Neural cell (in vitro differentiated cells): ENCODE measurements at regions not wholly inside any gene's neighbourhood (a gene's known extent, or its start where the extent isn't known, plus 50 kb on each side); places are given as distances from the start of the nearest gene placed in this dataset.

Source experiments
- H2AFZ ChIP-seq: fragments of 200-600, 300-800 bp; sonication (generic), shearing (Covaris generic); 2 replicates; pipeline ENCODE4 v1.6.0; 2014; ENCODE audit warnings: low read depth, mild to moderate bottlenecking, antibody characterized with exemption, low read length, moderate library complexity
- H3F3A ChIP-seq: fragments of 200-600 bp; shearing (Covaris generic); 2 replicates; pipeline ENCODE4 v1.6.1; 2016; ENCODE audit warnings: mild to moderate bottlenecking, moderate library complexity, mixed read lengths, antibody characterized with exemption, low read length; ENCODE audit not compliant: insufficient read depth, poor library complexity, severe bottlenecking
- H3K27ac ChIP-seq: fragments of 200-600, 300-800 bp; sonication (generic), shearing (Covaris generic); 2 replicates; pipeline ENCODE4 v1.5.1; 2014; ENCODE audit warnings: mild to moderate bottlenecking, low read length, moderate library complexity
- H3K27me3 ChIP-seq: fragments of 300-800, 200-600 bp; sonication (generic), shearing (Covaris generic); 2 replicates; pipeline ENCODE4 v1.6.0; 2014; ENCODE audit warnings: mild to moderate bottlenecking, low read depth, low read length, moderate library complexity; ENCODE audit not compliant: insufficient read depth
- H3K36me3 ChIP-seq: fragments of 300-800, 200-600 bp; sonication (generic), shearing (Covaris generic); 2 replicates; pipeline ENCODE4 v1.5.1; 2014; ENCODE audit warnings: mild to moderate bottlenecking, antibody characterized with exemption, low read length, moderate library complexity; ENCODE audit not compliant: insufficient read depth
- H3K4me2 ChIP-seq: fragments of 300-800, 200-600 bp; sonication (generic), shearing (Covaris generic); 2 replicates; pipeline ENCODE4 v1.6.0; 2014; ENCODE audit warnings: mild to moderate bottlenecking, low read length
- H3K4me3 ChIP-seq: fragments of 300-800, 200-600 bp; sonication (generic), shearing (Covaris generic); 2 replicates; pipeline ENCODE4 v1.5.1; 2014; ENCODE audit warnings: mild to moderate bottlenecking, low read length, moderate library complexity
- H3K79me2 ChIP-seq: fragments of 200-600 bp; shearing (Covaris generic); replicated peaks from 2 replicates; pipeline ENCODE4 v1.6.0; 2014; ENCODE audit warnings: mild to moderate bottlenecking, low read length, moderate library complexity; ENCODE audit not compliant: insufficient read depth
- H3K9ac ChIP-seq: fragments of 300-800, 200-600 bp; sonication (generic), shearing (Covaris generic); 2 replicates; pipeline ENCODE4 v1.6.1; 2016; ENCODE audit warnings: mild to moderate bottlenecking, low read length, mixed read lengths
- H3K9me2 ChIP-seq: fragments of 200-600 bp; shearing (Covaris generic); 2 replicates; pipeline ENCODE4 v1.6.1; 2016; ENCODE audit warnings: mild to moderate bottlenecking, low read length, mixed read lengths; ENCODE audit not compliant: insufficient read depth
- H3K9me3 ChIP-seq: fragments of 200-600, 300-800 bp; sonication (generic), shearing (Covaris generic); 2 replicates; pipeline ENCODE4 v1.6.1; 2016; ENCODE audit warnings: mild to moderate bottlenecking, mixed run types, low read length, moderate library complexity, mixed read lengths
- H4K20me1 ChIP-seq: fragments of 200-600 bp; shearing (Covaris generic); 2 replicates; pipeline ENCODE4 v1.6.1; 2016; ENCODE audit warnings: mild to moderate bottlenecking, mixed run types; ENCODE audit not compliant: insufficient read depth
- CTCF ChIP-seq: fragments of 450-650 bp; IDR thresholded peaks from 2 replicates; pipeline ENCODE4 v1.5.1; 2014; ENCODE audit warnings: antibody characterized with exemption, mild to moderate bottlenecking, moderate library complexity; ENCODE audit not compliant: poor library complexity, severe bottlenecking
- EP300 ChIP-seq: fragments of 450-650 bp; conservative IDR thresholded peaks from 2 replicates; pipeline ENCODE4 v1.6.1; 2014; ENCODE audit warnings: antibody characterized with exemption, mild to moderate bottlenecking, moderate library complexity; ENCODE audit not compliant: poor library complexity, severe bottlenecking
- EZH2 ChIP-seq: fragments of 200-600, 300-800 bp; shearing (Covaris generic), sonication (generic); IDR thresholded peaks from 2 replicates; pipeline ENCODE4 v1.6.1; 2014; ENCODE audit warnings: antibody characterized with exemption, low read length, borderline replicate concordance, mild to moderate bottlenecking; ENCODE audit not compliant: insufficient read depth, poor library complexity, severe bottlenecking
- MXI1 ChIP-seq: fragments of 450-650 bp; conservative IDR thresholded peaks from 2 replicates; pipeline ENCODE4 v1.6.1; 2014; ENCODE audit warnings: antibody characterized with exemption, mild to moderate bottlenecking; ENCODE audit not compliant: poor library complexity, severe bottlenecking
- RAD21 ChIP-seq: fragments of 450-650 bp; conservative IDR thresholded peaks from 2 replicates; pipeline ENCODE4 v1.6.1; 2014; ENCODE audit warnings: antibody characterized with exemption, mild to moderate bottlenecking, moderate library complexity
- REST ChIP-seq: IDR thresholded peaks from 2 replicates; pipeline ENCODE4 v1.6.1; 2012; ENCODE audit warnings: borderline replicate concordance
- TAF1 ChIP-seq: IDR thresholded peaks from 2 replicates; pipeline ENCODE4 v1.6.1; 2012; ENCODE audit warnings: low read depth

GRCh38 chr16:51624080-51624775 is 473.2 kb upstream of the SALL1 start:
- Histone ChIP-seq H3F3A (no peaks in the 10 kb centered on the region), H3K27me3 (no peaks in the 10 kb centered on the region), H3K9me3 (no peaks in the 10 kb centered on the region), H3K36me3 (no peaks in the 10 kb centered on the region), H3K27ac (no peak overlapping the region), H4K20me1 (no peaks in the 10 kb centered on the region), H3K4me2 (no peak overlapping the region), H3K4me3 (no peak overlapping the region), H3K79me2 (no peaks in the 10 kb centered on the region), H3K9ac (no peak overlapping the region), H2AFZ (no peak overlapping the region), H3K9me2 (no peaks in the 10 kb centered on the region)
- no peak for TF ChIP-seq EZH2

- Histone ChIP-seq H3K9me2 (no peaks in the 10 kb centered on the region), H3K4me2 (no peak overlapping the region), H4K20me1 (no peaks in the 10 kb centered on the region), H3K9ac (no peak overlapping the region), H3K27me3 (no peaks in the 10 kb centered on the region), H3K36me3 (no peaks in the 10 kb centered on the region), H3K9me3 (no peaks in the 10 kb centered on the region), H3K4me3 (no peak overlapping the region), H3K79me2 (no peaks in the 10 kb centered on the region), H3K27ac (no peak overlapping the region), H3F3A (no peaks in the 10 kb centered on the region), H2AFZ (no peak overlapping the region)
- TF ChIP-seq REST (no peak), RAD21 (no peak), MXI1 (no peak), TAF1 (no peak), CTCF (no peak)
Measured at GRCh38 chr16:51621610-51622009, 470.5 kb upstream of the SALL1 start.

GRCh38 chr16:51615141-51615540 is 464.1 kb upstream of the SALL1 start:
- Histone ChIP-seq H3K27ac (no peak overlapping the region), H3K27me3 (no peaks in the 10 kb centered on the region), H3K79me2 (no peaks in the 10 kb centered on the region), H3K4me2 (no peak overlapping the region), H3K36me3 (no peaks in the 10 kb centered on the region), H4K20me1 (no peaks in the 10 kb centered on the region), H3K9ac (no peak overlapping the region), H3F3A (no peaks in the 10 kb centered on the region), H3K9me2 (no peaks in the 10 kb centered on the region), H2AFZ (no peak overlapping the region), H3K4me3 (no peak overlapping the region), H3K9me3 (no peaks in the 10 kb centered on the region)
- TF ChIP-seq MXI1 (no peak), EP300 (peak; percentile 28)
